GM23338 (cell line): ENCODE measurements at regions not wholly inside any gene's neighbourhood (a gene's known extent, or its start where the extent isn't known, plus 50 kb on each side); places are given as distances from the start of the nearest gene placed in this dataset.

Experiments
- ATAC-seq: fragments of 200-7000 bp; cut with Tn5 transposase; 3 replicates; pipeline ENCODE4 v1.9.1; 2020
- DNase-seq: peaks from one replicate; pipeline ENCODE4 v3.0.0-alpha.2; 2015; ENCODE audit warnings: low spot score
- H2AFZ ChIP-seq: fragments of 200-600 bp; sonication (generic); 2 replicates; pipeline ENCODE4 v1.8.0; 2016; ENCODE audit warnings: antibody characterized with exemption, mild to moderate bottlenecking, moderate library complexity
- H3F3A ChIP-seq: fragments of 200-600 bp; sonication (generic); replicated peaks from 2 replicates; pipeline ENCODE4 v1.8.0; 2017; ENCODE audit warnings: antibody characterized with exemption, mixed run types, low read depth
- H3K27ac ChIP-seq: fragments of 200-600 bp; sonication (generic); 2 replicates; pipeline ENCODE4 v1.6.1; 2016; ENCODE audit warnings: low read depth
- H3K27me3 ChIP-seq: fragments of 200-600 bp; sonication (generic); 2 replicates; pipeline ENCODE4 v1.8.0; 2016; ENCODE audit warnings: mild to moderate bottlenecking, mixed run types, moderate library complexity; ENCODE audit not compliant: insufficient read depth
- H3K36me3 ChIP-seq: fragments of 200-600 bp; sonication (generic); 2 replicates; pipeline ENCODE4 v1.8.0; 2016; ENCODE audit warnings: mild to moderate bottlenecking; ENCODE audit not compliant: insufficient read depth
- H3K4me1 ChIP-seq: fragments of 200-600 bp; sonication (generic); 2 replicates; pipeline ENCODE4 v1.8.0; 2016; ENCODE audit warnings: mild to moderate bottlenecking, moderate library complexity; ENCODE audit not compliant: insufficient read depth
- H3K4me2 ChIP-seq: fragments of 200-600 bp; sonication (generic); 2 replicates; pipeline ENCODE4 v1.7.1; 2017; ENCODE audit warnings: mixed run types
- H3K4me3 ChIP-seq: fragments of 200-600 bp; sonication (generic); 2 replicates; pipeline ENCODE4 v1.6.1; 2016; ENCODE audit warnings: mixed run types
- H3K79me2 ChIP-seq: fragments of 200-600 bp; sonication (generic); replicated peaks from 2 replicates; pipeline ENCODE4 v1.8.0; 2017; ENCODE audit warnings: mild to moderate bottlenecking; ENCODE audit not compliant: insufficient read depth
- H3K9me2 ChIP-seq: fragments of 200-600 bp; sonication (generic); 2 replicates; pipeline ENCODE4 v1.8.0; 2017; ENCODE audit not compliant: insufficient read depth
- H4K20me1 ChIP-seq: fragments of 200-600 bp; sonication (generic); replicated peaks from 2 replicates; pipeline ENCODE4 v1.8.0; 2017; ENCODE audit warnings: mild to moderate bottlenecking; ENCODE audit not compliant: insufficient read depth
- H3K27ac Mint-ChIP-seq: 2 replicates; pipeline ENCODE4 v1.8.0; 2020; ENCODE audit warnings: inconsistent platforms, mild to moderate bottlenecking, moderate library complexity, mixed read lengths
- H3K27me3 Mint-ChIP-seq: 3 replicates; pipeline ENCODE4 v1.8.0; 2022; ENCODE audit warnings: low read depth, mild to moderate bottlenecking, moderate library complexity, mixed read lengths, inconsistent platforms; ENCODE audit not compliant: insufficient read depth, poor library complexity
- H3K36me3 Mint-ChIP-seq: 3 replicates; pipeline ENCODE4 v1.8.0; 2021; ENCODE audit warnings: low read depth, mild to moderate bottlenecking, inconsistent platforms, moderate library complexity, mixed read lengths
- H3K4me1 Mint-ChIP-seq: 3 replicates; pipeline ENCODE4 v1.8.0; 2020; ENCODE audit warnings: mild to moderate bottlenecking, inconsistent platforms, mixed read lengths
- H3K4me3 Mint-ChIP-seq: 3 replicates; pipeline ENCODE4 v1.8.0; 2021; ENCODE audit warnings: moderate library complexity, mild to moderate bottlenecking, inconsistent platforms, mixed read lengths
- H3K9me3 Mint-ChIP-seq: 3 replicates; pipeline ENCODE4 v1.8.0; 2020; ENCODE audit warnings: moderate library complexity, mild to moderate bottlenecking, inconsistent platforms, mixed read lengths
- CREB1 ChIP-seq: fragments of 250-450 bp; sonication (Bioruptor Pico); IDR thresholded peaks from 2 replicates; pipeline ENCODE4 v1.5.0; 2020; ENCODE audit warnings: low read depth, mild to moderate bottlenecking, moderate library complexity
- CTCF ChIP-seq, 2 experiments: fragments of 200-600 bp in 1 of 2; sonication (generic) in 1 of 2; conservative IDR thresholded peaks; 2 replicates each; pipeline versions ENCODE4 v1.5.1 to v1.6.1; 2016 to 2017; ENCODE audit warnings: antibody characterized with exemption in 2 of 2, low read depth in 2 of 2, mild to moderate bottlenecking in 2 of 2, moderate library complexity in 1 of 2
- NANOG ChIP-seq: IDR thresholded peaks from 2 replicates; pipeline ENCODE4 v1.6.1; 2016; ENCODE audit warnings: antibody characterized with exemption, borderline replicate concordance
- POLR2AphosphoS5 ChIP-seq: IDR thresholded peaks from 2 replicates; pipeline ENCODE4 v1.6.1; 2016; ENCODE audit warnings: antibody characterized with exemption, low read depth
- ZNF114 ChIP-seq: fragments of 250-450 bp; sonication (Bioruptor Pico); IDR thresholded peaks from 2 replicates; pipeline ENCODE4 v1.5.0; 2020; ENCODE audit warnings: mild to moderate bottlenecking, moderate library complexity
- ZNF462 ChIP-seq: fragments of 250-450 bp; sonication (Bioruptor Pico); IDR thresholded peaks from 2 replicates; pipeline ENCODE4 v1.5.0; 2020; ENCODE audit warnings: mild to moderate bottlenecking, moderate library complexity

- Histone ChIP-seq H4K20me1 (no peaks in the 10 kb centered on the region), H3K27ac (no peak overlapping the region), H3K27me3 (no peaks in the 10 kb centered on the region), H2AFZ (peak overlapping the region; percentile 39; the same call in 1 of the 2 replicates), H3K4me3 (no peak overlapping the region), H3K4me2 (no peak overlapping the region), H3F3A (no peaks in the 10 kb centered on the region), H3K4me1 (no peaks in the 10 kb centered on the region), H3K36me3 (no peaks in the 10 kb centered on the region), H3K79me2 (no peaks in the 10 kb centered on the region), H3K9me2 (no peaks in the 10 kb centered on the region)
- TF ChIP-seq CTCF (conservative IDR thresholded peaks at IDR 0.05; ENCODE audit: low read depth in 2 of 2) (no peak), CREB1 (CRISPR knock-in tag) (no peak), ZNF462 (CRISPR knock-in tag) (no peak), NANOG (no peak)
- ATAC-seq (no peak), DNase-seq (no peak)
- peaks cover 15% of the 10 kb centered on the region for H3K4me1 Mint-ChIP-seq
- H3K36me3 Mint-ChIP-seq, result peaks cover 12% of the 10 kb centered on the region
- peaks cover 14% of the 10 kb centered on the region for H3K9me3 Mint-ChIP-seq
- H3K4me3 Mint-ChIP-seq, result no peak overlapping the region
- peaks cover 1% of the 10 kb centered on the region for H3K27me3 Mint-ChIP-seq
- 0 out of 2 replicates have a peak overlapping the region, but pooled peaks have one; percentile 53 for H3K27ac Mint-ChIP-seq
Observed at GRCh38 chr6:22717915-22718314, 148.5 kb downstream of the HDGFL1 start.

GRCh38 chr6:22722913-22723312 lies 153.5 kb downstream of the HDGFL1 start:
- peaks cover 5% of the 10 kb centered on the region for H3K4me1 Mint-ChIP-seq

More at GRCh38 chr6:22722913-22723312, 153.5 kb downstream of the HDGFL1 start:
- H2AFZ ChIP-seq, result no peak overlapping the region
- Mint-ChIP-seq H3K36me3 (peaks cover 21% of the 10 kb centered on the region), H3K9me3 (peaks cover 27% of the 10 kb centered on the region), H3K27ac (no peak overlapping the region), H3K4me3 (no peak overlapping the region), H3K27me3 (peaks cover 1% of the 10 kb centered on the region)
- no peaks in the 10 kb centered on the region for H3K36me3 ChIP-seq
- H3K4me3 ChIP-seq, result no peak overlapping the region
- DNase-seq (no peak), ATAC-seq (no peak)
- no peaks in the 10 kb centered on the region for H3F3A ChIP-seq
- H3K4me1 ChIP-seq, result no peaks in the 10 kb centered on the region
- TF ChIP-seq POLR2AphosphoS5, result no peak
- no peak for TF ChIP-seq CTCF (conservative IDR thresholded peaks at IDR 0.05; ENCODE audit: low read depth in 2 of 2)
- no peak for TF ChIP-seq ZNF114 (CRISPR knock-in tag)
- TF ChIP-seq CREB1 (CRISPR knock-in tag), result no peak
- H3K4me2 ChIP-seq, result no peak overlapping the region
- no peak overlapping the region for H3K27ac ChIP-seq
- no peaks in the 10 kb centered on the region for H3K27me3 ChIP-seq
- H3K9me2 ChIP-seq, result 0 out of 2 replicates have a peak, but pooled peaks cover 4% of the 10 kb centered on the region
- H4K20me1 ChIP-seq, result no peaks in the 10 kb centered on the region
- no peaks in the 10 kb centered on the region for H3K79me2 ChIP-seq
